Effector CD4-positive, alpha-beta T cell (primary cell): ENCODE measurements at regions not wholly inside any gene's neighbourhood (a gene's known extent, or its start where the extent isn't known, plus 50 kb on each side); places are given as distances from the start of the nearest gene placed in this dataset.
"Not testable (repeated sequence)": the region's sequence is repeated elsewhere in the genome, so short reads cannot be mapped to it uniquely, and the experiment has no call there.

Experiments used
- DNase-seq: peaks from one replicate; pipeline ENCODE4 v3.0.0-alpha.2; 2020

GRCh38 chr10:23885853-23886252 lies 323.1 kb upstream of the KIAA1217 start:
- no peak for DNase-seq

DNA sequence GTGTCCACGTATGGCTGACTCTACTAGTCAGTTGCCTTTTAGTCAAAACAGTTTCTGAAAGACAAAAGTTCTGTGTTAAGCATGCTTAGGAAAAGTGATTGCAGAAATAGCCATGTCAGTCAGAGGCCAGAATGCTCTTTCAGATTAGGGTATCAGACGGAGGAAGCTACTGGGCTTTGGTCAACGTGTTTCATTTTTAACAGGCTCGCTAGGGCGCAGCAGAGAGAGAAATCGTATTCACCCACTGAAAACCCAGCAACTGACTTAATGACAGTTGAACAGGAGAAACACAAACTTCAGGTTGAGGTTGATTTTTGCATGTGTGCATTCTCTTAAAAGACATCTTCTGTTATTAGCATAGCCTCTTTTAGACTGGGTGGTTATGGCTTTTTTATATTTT lies 322.6 kb upstream of the KIAA1217 start:
- no peak for DNase-seq

GRCh38 chr10:23891301-23891700 lies 317.6 kb upstream of the KIAA1217 start:
- no peak for DNase-seq

DNA sequence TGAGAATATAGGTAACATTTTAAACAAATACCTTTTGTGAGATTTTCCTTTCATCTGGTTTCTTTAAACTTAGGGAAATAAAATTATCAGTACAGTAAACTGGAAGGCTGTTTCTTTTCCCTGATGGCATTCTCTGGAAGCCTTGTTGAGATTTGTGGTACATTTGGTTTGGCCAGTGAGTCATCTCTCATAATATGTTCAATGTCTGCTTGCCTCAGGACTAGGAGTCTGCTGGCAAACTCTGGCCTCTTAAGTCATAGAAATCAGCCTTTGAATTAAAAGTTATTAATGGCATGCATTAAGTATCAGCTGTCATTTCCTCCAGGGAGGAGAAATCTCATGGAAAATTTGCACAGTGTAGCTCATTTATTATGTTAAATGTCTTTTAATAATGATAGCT lies 316.6 kb upstream of the KIAA1217 start:
- no peak for DNase-seq

- DNase-seq: no peak
Measured at GRCh38 chr10:23897267-23897666, 311.7 kb upstream of the KIAA1217 start.

DNA sequence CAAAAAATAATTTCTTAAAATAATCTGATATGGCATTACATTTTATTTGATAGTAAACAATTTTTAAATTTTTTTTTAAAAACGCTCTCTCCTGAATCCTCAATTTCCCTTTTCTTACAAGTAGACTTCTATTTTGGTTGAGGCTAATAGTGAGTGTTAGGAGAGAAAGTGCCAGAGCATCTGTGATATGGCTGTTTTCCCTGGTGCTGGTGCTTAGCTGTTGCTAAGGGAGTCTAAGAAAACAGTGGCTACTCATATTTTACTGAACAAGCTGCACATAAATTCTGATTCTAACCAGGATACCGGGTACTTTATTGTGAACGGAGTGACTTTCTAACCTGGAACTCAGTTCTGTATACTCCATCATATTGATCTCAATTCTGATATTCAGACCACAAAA lies 311.1 kb upstream of the KIAA1217 start:
- no peak for DNase-seq

- no peak for DNase-seq
Measured at GRCh38 chr10:23899166-23899565, 309.8 kb upstream of the KIAA1217 start.

- DNase-seq: no peak
Measured at GRCh38 chr10:23910291-23910690, 298.6 kb upstream of the KIAA1217 start.

- no peak for DNase-seq
Measured at GRCh38 chr10:23912884-23913404, 296.0 kb upstream of the KIAA1217 start.

DNA sequence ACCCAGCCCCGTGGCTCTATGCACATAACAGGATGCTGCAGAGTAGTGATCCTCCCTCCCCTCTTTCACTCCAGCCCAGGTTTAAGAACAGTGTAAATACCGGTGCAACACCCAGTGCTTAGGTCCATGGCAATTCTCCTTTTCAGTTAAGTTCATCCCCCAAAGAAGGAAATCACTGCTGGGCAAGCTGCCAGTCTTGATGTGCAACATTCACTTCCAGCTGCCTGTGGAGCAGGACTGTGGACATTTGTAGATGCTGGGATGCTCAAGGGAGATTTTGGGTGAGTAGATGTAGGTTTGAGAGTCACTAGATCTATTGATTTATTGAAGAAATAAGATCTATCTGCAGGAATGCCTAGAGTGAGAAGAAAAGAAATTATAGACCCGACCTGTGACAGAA lies 294.3 kb upstream of the KIAA1217 start:
- no peak for DNase-seq

DNA sequence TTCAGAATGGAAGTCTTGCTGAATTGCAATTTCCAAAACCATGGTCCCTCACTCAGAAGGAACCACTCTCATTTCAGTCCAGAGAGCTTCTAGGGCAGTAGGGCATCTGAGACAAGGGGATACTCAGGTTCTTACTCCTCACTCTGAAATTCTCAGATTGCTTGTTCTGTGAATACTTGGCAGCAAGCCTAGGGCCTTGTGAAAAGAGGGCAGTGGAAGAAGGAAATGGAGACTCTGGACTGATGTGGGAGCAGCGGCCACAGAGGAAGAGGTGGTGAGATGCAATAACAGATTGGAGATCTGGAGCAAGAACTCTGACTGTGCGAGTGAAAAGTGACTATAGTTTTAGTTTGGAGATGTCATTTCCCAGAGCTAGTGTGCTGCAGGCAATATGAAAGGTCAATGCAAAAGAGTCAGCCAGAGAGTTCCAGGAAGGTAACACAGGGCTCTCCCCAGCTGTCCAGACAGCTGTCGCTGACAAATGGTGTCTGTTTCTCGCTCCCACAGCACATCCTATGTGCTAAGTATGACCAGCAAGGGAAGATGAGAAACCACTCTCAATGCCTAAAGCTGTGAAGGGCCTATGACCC lies 291.6 kb upstream of the KIAA1217 start:
- no peak for DNase-seq

GRCh38 chr10:23918090-23918723 lies 290.7 kb upstream of the KIAA1217 start:
- DNase-seq: no peak

DNA sequence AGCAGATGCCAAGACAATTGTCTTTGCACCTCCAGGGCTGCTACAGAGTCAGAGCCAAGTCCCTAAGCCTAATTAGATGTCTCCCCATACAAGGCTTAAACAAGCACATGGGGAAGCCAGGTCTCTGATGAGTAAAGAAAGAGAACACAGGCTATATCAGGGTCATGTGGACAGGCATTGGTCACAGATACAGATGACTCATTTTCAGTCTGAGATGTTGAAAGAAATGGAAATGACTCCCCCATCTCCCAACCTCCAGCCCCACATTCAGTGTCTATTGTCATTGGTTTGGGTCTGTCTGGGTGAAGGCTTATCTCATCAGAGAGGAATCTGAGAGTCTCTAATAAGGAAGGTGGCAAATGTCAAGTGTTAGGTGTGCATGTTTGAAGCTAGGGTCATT lies 290.1 kb upstream of the KIAA1217 start:
- no peak for DNase-seq

DNA sequence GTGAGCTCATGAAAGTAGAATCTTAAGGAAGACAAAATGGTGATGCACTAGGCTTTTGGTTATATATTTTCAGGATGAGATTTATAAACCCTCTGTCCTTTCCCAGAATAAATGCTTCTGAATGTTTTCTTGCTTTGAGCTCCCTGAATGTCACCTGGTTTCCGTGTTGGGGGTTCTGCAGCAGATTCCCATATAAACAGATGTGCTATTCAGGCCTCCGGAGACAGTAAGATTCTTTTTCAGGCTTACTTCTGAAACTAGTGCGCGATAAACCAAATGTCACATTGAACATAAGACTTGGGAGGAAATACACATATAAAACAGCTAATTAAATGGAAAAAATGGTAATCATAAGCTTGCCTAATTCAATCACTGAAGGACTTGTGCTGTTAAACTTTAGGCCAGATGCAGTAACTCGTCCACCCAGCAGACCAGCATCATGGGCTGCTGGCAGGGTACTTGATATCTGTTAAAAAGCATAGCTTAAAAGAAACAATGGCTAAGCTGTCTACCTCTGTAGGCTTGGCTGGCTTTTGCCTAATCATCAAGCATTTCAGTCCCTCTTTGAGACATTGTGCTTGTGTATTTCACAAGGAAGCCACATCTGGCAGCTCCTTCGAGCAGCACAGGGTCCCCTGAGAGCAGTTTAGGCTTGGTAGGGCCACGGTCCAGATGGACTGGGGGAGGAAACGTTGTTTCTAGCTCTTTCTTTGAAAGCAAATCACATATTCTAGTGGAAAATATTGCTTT lies 281.2 kb upstream of the KIAA1217 start:
- DNase-seq: no peak

DNA sequence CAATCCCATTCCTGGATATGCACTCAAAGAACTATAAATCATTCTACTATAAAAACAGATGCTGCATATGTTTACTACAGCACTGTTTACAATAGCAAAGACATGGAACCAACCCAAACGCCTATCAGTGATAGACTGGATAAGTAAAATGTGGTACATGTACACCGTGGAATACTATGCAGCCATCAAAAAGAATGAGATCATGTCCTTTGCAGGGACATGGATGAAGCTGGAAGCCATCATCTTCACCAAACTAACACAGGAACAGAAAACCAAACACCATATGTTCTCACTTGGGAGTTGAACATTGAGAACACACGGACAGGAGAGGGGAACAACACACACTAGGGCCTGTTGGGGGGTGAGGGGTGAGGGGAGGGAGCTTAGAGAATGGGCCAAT lies 274.9 kb upstream of the KIAA1217 start:
- DNase-seq: not testable (repeated sequence)

DNA sequence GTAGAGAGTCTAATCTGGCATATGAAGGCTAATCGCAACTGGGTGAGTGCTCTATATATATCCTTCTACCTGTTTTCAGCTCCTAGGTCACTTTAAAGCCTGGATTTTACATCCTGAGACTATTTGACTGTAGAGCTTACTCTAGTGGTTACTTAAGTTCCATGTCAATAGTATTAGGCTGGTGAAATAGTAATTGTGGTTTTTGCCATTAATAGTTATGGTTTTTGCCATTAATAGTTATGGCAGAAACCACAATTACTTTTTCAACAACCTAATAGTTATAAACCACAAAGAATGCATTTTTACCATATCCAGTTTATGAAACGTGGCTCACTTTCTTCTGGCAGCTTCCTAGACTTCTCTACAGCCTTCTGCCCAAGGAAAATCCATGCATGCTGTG lies 263.1 kb upstream of the KIAA1217 start:
- DNase-seq: no peak

DNA sequence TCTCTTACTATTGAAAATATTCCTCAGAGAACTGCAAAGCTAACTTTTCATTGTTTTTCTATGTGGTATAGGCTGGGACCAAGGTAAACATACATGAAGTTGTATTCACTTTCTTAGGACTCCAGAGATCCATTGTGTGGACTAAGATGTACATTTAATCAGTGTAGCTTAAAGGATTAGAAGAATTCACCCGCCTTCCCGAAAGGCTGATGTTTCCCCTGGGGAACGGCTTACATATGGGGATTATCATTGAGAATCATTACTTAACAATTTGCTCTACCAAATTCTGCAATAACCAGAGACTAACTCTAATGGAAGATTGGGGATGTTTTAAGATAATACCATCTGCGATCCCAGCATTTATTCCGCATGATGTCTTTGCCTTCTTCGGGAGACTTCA lies 257.1 kb upstream of the KIAA1217 start:
- DNase-seq: no peak

- no peak for DNase-seq
Measured at GRCh38 chr10:23955456-23956225, 253.3 kb upstream of the KIAA1217 start.

DNA sequence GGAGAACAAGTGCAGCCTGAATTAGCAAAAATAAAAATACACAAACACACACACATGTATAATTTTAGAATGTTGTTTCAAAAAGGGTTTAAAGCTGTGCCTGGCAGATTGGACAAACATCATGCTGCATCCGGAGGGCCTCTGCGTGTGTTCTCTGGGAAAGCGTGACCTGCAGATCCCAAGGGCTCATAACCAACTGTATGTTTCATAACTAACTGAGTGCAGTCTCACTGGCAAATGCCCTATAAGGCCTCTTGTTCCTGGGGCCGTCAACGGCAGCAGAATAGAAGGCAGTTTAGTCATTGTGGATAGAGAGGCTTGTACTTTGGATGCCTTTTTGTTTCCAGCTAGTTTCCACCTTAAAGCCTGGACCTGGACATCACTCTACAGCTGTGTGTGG lies 243.8 kb upstream of the KIAA1217 start:
- no peak for DNase-seq

DNA sequence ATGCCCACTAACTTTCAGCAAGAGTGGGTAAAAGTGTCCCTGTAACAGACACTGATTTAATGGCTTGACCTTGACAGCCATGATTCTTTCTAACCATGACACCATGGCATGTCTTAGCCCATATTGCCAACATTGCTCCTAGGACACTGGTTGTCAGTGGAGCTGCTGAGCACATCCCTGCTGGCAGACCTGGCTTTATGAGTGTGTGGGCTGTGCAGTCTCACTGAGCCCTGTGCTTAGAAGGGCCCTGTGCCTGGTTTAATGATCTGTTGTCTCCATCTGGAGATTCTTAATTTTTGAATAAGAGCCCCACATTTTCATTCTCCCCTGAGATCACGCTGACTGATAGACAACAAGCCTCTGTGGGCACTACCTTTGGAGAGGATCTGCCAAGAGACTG lies 243.1 kb upstream of the KIAA1217 start:
- no peak for DNase-seq

GRCh38 chr10:23966504-23967051 lies 242.4 kb upstream of the KIAA1217 start:
- DNase-seq: no peak

- no peak for DNase-seq
Measured at GRCh38 chr10:23968301-23968700, 240.6 kb upstream of the KIAA1217 start.

- DNase-seq: no peak
Measured at GRCh38 chr10:23974746-23975272, 234.1 kb upstream of the KIAA1217 start.
